Cerebellar cortex (tissue), 1 donor: ENCODE measurements at regions not wholly inside any gene's neighbourhood (a gene's known extent, or its start where the extent isn't known, plus 50 kb on each side); places are given as distances from the start of the nearest gene placed in this dataset.

Experiments used
- DNase-seq: peaks from one replicate; pipeline ENCODE4 v3.0.0-alpha.2; 2015; ENCODE audit warnings: low spot score

DNA sequence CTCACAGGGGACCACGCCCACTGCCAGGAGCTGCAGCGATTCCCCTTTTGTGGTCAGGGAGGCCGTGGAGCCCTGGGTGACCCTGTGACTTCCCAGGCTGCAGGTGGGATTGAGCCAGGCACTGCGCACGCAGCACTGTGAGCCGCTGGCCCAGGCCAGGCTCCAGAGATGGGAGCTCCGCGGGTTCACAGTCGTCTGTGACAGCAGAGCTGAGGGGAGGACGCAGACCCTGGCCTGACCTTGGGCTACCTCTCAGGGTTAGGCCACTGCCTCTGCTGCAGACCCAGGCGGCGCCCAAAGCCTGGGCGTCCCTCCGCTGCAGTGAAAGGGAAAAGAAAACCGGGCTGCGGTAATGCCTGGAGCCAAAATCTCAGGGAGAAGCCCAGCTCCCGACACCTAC is 107.5 kb upstream of the GPR26 start:
- DNase-seq: no peak

DNA sequence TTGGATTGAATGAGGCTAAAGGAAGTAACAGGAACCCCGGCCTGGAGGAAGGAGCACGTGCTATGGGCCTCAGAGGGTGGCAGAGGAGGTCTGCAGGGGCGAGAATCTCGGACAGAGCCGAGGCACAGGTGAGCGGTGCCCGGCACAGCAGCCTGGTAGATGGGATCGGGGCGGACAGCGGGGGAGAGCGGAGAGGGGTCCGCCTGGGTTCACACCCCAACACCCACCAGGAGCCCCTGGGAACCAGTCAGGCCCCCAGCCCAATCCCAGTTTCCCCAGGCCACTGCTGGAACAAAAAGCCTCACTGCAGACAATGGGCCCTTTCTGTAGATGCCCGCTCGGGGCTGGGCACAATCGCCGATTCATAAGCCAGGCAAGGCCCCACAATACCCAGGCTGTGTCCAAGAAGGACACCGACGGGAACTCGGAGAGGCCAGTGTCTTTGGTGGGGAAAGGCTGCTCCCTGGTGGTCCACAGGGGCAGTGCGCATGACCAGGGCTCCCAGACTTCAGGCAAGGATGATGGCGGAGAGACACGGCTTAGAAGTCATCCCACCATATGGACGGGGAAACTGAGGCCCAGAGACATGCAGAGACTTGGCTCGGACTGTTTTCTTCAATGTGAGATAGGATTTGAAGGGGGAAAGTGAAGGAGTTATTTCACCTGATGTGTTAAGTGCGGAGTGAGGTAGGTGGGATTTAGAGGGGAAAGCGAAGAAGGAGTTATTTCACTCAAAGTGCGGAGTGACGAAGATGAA is 106.9 kb upstream of the GPR26 start:
- peak; percentile 46 for DNase-seq

DNA sequence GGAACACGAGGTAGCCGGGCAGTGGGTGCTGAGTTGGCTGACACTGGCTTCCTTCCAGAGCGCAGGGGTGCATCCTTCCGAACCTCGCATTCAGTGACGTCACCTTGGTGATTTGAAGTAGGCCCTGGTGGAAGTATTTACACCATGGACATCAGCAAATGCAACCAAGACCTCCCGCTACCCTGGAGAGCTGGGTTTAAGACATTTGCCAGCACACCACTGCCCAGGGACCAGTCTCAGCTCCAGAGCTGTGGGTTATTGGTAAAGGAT is 106.4 kb upstream of the GPR26 start:
- no peak for DNase-seq

DNA sequence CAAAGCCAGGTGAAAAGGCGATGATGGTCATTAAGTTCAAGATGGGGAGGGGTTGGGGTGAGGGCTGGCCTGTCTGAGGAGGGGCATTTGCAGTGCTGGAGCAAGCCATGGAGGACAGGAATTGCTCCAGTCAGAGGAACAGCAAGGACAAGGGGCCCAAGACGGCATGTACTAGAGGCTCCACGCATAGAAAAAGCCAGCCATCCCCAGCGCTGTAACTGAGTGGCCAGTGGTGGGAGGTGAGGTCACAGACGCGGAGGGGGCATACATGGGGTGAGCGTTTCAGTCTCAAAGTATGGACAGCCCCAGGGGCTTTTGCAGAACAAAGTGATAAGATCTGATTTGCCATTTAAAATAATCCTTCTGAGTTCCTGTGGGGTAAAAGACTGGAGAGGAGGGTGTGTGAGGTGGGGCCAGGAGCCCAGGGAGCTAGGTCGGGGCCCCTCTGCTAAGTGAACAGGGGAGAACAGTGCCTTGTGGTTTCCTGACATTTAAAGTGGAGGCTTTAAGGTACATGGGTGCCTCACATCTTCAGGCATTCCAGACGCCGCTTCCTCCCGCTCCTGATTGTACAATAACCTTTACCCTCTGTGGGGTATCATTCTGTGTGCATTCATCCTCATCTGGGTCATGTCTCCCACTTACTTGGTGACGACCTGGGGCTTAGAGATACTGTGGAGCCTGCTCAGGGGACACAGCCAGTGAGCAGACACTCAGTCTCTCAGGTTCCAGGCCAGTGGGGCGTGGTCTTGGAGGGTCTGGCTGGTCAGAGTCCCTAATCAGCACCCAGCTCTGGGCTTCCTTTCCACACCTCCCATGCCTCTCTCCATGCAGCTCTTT is 105.6 kb upstream of the GPR26 start:
- no peak for DNase-seq

DNA sequence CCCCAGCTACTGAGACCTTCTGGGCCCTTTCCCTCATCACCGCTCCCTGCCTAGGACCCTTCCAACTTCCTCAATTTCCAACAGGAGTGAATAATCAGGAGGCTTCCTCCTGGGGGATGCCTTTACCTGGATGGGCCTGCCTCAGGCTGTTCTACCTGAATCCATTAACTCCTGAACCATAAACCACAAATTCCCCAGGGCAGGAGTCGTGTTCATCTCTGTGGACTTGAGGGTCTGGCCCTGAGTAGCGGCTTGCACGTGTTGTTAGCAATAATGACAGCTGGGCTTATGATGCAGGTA is 105.1 kb upstream of the GPR26 start:
- no peak for DNase-seq

DNA sequence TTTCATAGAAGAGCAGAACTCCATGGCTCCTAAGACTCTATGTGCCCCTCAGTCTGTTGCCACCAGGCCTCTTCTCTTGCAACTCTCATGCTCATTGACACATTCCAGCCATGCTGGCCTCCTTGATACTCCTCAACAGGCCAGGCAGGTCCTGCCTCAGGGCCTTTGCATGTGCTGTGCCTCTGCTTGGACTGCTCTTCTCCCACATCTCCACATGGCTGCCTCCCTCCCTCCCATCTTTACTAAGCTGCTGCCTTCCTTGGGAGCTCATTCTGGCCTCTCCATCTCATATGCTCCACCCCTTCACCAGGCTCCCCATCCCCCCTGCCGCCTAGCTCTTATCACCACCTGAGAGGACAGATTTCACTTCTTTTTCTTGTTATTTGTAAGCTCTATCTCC is 103.8 kb upstream of the GPR26 start:
- DNase-seq: no peak

DNA sequence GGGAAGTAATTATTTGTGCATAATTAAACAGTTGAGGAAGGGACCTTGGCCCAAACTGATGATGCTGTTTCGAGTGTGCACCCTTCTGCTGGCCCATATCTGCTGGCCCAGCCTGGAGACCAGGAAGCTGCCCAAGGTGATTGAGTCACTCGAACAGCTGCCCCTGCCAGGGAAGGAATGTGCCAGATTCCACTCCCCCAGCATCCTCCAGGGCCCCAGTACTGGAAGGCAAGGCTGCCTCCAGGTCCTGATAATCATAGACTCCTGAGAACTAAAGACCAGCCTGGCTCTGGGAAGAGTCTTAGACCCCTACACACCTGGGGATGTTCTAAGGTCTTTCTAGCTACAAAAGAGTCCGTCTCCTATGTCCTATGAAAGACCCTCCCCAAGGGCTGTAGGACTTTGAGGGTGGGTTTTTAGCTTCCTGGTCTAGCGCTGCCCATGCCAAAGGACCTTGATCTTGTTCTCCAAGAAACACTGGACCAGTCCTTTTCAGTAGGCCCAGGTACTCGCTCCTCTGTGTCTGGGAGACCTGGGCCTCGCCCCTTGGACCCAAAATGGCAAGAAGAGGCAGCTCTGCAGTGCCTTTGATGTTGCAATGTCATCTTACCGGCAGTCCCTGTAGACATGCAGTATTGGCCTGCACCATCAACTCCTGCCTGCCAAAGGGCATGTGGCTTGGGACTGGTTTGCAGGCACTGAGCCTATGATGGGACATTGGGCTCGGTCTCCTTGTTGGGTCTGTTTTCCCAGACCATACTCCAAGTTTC is 103.2 kb upstream of the GPR26 start:
- DNase-seq: no peak

DNA sequence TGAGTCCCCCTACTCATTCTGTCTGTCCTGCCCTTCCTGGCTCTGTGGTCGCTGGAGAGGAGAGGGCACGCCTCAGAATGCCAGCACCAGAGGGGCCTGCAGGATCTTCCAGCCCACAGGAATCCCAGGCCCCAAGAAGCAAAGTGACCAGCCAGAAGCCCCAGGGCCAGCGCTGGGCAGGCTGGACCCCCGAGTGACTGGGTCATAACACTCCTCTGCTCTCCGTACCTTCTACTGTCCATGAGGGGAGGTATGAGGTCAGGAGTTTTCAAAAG is 102.6 kb upstream of the GPR26 start:
- DNase-seq: no peak

DNA sequence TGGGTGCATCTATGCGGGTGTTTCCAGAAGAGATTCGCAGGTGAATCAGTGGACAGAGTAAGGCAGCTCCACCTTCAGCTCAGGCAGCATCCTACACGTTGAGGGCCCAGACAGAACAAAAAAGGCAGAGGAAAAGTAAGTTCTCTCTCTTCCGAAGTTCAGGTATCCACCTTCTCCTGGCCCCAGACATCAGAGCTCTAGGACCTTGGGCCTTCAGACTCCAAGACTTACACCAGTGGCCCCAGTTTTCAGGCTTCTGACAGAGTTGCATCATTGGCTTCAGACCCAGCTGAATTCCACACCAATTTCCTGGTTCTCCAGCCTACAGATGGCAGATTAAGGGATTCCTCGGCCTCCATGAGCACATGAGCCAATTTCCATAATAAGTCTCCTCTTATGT is 102.2 kb upstream of the GPR26 start:
- DNase-seq: no peak

DNA sequence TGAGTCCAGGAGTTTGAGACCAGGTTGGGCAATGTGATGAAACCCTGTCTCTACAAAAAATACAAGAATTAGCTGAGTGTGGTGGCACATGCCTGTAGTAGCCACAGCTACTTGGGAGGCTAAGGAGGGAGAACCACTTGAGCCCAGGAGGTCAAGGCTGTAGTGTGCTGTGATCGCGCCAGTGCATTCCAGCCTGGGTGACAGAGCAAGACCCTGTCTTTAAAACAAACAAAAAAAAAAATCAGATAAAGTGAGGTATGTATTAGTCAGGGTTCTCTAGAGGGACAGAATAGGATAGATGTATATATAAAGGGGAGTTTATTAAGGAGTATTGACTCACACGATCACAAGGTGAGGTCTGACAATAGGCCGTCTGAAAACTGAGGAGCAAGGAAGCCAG is 101.5 kb upstream of the GPR26 start:
- DNase-seq: no peak

DNA sequence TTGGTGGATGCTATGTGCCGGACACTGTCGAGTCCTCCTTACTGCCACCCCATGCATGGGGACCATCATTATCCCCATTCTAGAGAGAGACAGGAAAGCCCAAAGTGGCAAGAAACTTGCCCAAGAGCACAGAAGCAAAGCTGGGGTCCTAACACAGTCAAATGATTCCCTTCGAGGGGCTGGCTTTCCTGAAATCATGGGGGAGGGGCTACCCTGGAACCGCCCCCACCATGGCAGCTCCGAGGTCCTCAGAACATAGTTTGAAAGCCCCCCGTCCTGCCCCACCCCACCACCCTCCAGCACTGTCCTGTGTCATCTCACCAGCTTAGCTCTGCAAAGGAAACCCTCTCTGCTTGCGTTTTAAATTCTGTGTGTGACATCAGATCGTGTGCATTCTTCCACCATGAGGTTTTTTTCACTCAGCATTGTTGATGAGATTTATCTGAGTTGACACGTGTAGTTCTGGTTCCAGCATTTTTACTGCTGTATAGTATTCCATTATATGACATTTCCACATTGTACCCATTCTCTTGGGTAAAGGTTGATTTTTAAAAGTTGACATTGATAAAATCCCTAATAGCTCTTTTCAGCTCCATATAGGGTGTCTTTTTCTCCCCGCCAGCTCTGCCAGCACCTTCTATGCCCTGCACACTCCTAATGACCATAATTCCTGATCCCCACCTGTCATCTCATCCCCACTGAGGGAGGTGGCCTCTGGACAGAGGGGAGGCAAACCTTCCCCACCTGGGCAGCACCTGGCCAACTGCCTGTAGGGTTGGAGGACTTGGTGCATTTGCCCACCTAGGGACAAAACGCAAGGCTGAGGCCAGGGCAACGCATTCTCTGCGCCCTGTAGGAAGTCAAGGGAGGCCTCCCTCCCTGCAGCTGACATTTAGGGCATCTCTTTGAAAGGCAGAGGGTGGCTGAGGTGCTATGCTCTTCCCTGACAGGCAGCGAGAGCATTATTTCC is 100.2 kb upstream of the GPR26 start:
- DNase-seq: no peak

DNA sequence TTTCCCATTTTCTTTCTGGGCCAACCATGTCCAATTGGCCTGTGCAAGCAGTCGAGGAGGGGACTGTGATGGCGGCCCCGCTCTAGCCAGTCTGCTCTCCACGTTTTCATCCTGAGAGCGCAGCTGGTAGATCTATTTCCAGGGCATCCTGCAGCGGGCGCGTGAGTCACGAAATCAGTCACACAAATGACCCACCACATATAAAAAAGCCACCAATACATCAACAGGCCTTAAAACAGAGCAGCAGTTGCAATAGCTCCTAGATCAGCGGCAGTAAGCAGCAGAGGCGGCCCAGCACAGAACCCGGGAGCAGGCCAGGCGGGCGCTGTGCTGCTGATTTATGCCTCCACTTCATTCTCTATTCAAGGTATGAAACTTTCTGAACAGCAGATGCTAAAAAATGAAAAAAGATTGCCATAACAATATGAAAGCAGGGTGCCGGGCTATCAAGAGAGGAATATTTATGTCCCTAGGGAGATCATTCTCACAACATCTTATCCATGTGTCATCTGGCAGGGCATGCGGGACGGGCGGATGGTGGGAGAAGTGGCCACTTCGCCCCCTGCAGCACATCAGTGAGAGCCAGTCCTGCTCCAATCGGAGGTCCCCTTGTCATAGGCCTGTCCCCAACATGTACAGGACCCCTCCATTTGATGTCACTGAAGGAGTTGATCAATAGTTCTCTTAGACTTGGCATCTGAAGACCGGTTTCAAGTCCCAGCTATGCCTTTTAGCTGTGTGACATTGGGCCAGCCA is 98.0 kb upstream of the GPR26 start:
- no peak for DNase-seq

DNA sequence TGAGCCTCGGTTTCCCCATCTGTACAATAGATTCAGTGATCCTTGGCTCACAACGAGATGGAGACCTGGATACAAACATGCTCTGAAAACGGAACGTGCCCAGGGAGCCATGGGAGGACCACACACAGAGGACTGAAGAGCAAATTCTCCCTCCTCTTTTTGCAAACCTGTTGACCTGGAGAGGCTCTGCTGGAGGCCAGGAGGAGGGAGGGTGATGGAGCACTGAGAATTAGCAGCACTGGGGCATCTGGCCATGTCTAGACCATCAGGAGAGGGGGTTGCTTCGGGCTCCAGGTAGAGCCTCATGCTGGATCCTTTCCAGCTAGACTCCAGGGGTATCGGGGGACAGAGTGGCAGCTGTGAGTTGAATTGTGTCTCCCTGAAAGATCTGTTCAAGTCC is 97.4 kb upstream of the GPR26 start:
- DNase-seq: no peak

DNA sequence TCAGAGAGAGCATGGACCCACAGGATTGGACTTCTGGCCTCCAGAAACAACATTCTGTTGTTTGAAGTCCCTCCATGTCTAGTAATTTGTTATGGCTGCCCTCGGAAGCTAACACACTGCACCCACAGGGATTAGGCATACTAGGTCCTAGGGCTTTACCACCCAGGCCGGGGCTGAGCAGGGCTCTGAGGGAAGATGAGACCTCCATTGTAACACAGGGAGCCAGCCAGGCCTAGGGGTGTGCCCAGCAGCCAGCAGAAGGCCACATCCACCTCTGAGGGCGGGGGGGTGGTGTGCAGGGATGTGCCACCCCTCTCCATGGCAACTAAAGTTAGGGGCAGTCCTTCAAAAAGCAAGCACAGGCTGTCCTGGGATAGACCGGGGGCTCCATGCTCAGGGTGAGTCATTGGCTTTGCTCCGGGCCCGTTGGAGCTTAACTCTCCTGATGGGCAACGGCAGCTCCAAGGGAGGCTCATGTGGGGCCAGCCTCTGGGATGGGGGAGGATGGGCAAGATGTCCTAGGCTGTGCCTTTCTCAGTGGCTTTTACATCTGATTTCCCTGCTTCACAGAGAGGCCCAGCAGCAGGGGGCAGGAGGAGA is 96.6 kb upstream of the GPR26 start:
- no peak for DNase-seq

DNA sequence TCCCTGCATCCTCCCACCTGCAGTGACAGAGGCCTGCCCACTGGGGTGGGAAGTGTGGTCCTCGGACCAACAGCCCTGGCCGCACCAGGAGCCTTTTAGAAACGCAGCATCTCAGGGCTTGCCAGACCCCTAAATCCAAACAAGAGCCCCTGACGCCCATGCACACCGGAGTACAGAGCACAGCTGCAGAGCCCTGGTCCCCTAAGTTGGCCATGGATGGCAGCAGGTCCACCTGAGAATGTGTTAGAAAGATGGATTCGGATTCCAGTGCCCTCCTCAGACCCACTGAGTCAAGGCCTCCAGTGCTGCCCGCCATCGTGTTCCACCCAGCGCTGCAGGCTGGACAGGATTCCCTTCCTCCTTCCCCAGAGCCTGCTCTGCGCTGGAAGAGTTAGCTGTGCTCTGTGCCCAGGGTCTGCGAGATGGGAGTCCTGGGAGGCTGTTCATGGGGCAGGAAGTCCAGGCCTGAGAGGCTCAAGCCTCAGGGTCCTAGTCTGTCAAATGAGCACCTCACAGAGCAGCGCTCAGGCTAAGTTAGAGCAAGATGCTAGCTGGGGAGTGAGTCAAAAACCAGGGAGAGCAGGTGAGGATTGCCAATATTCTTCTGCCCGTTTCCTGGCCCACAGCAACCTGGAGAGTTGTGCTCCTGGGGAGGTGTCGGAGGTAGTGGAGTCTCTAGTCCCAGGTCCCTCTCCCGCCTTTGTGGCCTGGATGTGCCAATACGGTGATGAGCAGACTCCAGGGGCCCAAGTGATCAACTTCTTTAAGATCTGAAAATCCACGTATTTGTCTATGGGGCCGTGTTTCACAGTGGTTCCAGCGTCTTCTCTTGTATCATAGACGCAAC is 95.9 kb upstream of the GPR26 start:
- DNase-seq: no peak

DNA sequence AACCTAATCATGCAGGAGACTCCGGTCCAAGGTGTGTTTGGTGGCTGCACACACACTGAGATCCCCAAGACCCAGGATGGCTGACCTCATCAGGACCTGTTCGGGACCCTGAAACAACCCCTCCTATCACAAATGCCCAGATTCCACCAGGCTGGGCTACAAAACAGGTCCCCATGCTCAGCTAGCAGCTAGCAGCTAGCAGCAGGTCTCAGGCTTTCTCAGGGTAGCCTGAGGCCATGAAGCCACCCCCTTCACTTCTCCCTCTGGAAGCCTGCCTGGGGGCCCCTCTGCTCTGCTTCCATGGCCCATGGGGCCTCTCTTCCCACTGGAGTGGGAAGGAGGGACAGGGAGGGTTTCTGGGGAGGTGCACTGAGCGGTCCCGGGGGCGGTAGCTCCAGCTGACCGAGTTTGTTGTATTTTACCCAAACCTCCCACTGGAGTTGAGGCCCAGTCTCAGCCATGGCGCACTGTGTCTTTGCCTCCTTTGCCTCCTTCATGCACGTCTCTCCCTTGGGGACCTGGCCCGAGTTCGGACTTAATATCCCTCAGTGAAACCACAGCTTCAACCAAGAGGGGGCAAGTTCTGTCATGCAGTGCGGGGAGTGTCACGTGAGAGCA is 95.1 kb upstream of the GPR26 start:
- no peak for DNase-seq

DNA sequence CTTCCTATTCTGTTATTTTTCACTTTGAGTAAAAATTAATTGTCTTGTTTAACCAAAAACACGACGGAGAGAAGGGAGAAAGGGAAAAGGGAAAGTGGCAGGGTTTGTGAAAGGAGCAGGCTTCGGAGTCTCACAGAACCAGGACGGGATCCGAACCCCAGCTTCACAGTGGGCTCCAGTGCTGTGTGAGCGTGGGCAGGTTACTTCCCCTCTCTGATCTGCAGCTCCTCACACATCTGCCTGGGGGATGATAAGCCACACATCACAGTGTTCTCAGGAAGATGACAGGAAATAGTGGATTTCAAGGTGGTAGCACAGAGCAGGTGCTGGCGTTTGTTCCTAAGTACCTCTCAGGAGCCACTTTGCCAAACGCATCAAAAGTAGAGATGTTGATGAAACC is 94.2 kb upstream of the GPR26 start:
- DNase-seq: no peak

DNA sequence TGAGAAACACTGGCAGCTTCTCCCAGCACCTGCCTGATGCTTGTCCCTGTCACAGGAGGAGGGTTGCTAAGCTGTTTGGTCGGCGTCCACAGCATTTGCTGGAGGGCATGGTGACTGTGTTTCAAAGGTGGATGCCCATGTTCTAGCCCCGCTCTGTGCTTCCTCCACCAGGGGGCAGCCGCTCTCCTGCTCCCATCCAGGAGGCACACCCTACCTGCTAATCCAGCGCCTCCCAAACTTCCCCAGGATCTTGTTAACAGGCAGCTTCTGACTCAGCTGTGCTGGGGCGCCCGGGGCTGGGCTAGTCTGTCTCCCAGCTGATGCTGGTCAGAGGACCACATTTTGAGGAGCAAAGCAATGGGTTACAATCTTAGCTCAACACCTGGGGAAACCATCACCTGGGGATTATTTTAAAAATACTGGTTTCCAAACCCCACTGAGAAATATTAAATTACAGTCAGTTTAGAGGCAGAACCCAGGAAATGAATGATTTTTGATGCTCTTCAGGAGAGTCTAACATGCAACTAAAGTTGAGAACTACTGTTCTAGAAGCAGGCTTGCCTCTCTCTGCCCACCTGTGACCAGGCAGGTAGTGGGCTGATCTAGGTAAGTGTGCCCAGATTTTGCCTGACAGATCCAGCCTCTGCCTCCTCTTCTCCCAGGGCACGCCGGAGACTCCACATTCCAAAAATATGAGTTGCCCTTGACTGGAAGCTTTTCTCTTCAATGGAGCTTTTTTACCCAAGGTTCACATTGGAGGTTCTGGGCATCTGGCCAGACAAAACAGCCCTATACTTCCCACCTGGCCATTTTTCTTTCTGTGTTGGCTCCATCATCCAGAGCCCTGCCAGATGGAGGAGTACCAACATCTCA is 92.7 kb upstream of the GPR26 start:
- peak; percentile 10 for DNase-seq
